Activated B cell treated with CpG ODN at 0.5 μM for 24 hours (primary cell): ENCODE measurements at regions not wholly inside any gene's neighbourhood (a gene's known extent, or its start where the extent isn't known, plus 50 kb on each side); places are given as distances from the start of the nearest gene placed in this dataset.

Source experiments
- ATAC-seq: fragments of 200-7000 bp; cut with Tn5 transposase; one replicate; pipeline ENCODE4 v1.10.0; 2021; ENCODE audit warnings: low read depth, mild to moderate bottlenecking, moderate library complexity
- CTCF ChIA-PET: fragments of 350-600 bp; sonication (Branson Sonifier 250); formaldehyde crosslinking; loops from one replicate; lab custom pipeline; 2021; ENCODE audit warnings: antibody characterized with exemption; lab: Charles Lee
- POLR2A ChIA-PET: fragments of 350-600 bp; sonication (Branson Sonifier 250); formaldehyde crosslinking; loops from one replicate; lab custom pipeline; 2021; ENCODE audit warnings: antibody characterized with exemption; lab: Charles Lee
- DNase-seq: peaks from one replicate; pipeline ENCODE4 v3.0.0; 2022
- H3K27ac Mint-ChIP-seq: one replicate; pipeline ENCODE4 v1.8.0; 2020; ENCODE audit warnings: mixed read lengths
- H3K27me3 Mint-ChIP-seq: one replicate; pipeline ENCODE4 v1.8.0; 2021; ENCODE audit warnings: mixed read lengths
- H3K36me3 Mint-ChIP-seq: one replicate; pipeline ENCODE4 v1.8.0; 2021; ENCODE audit warnings: low read depth, mixed read lengths
- H3K4me1 Mint-ChIP-seq: one replicate; pipeline ENCODE4 v1.8.0; 2021; ENCODE audit warnings: mixed read lengths
- H3K4me3 Mint-ChIP-seq: one replicate; pipeline ENCODE4 v1.8.0; 2020; ENCODE audit warnings: mild to moderate bottlenecking, mixed read lengths
- H3K9me3 Mint-ChIP-seq: one replicate; pipeline ENCODE4 v1.8.0; 2020; ENCODE audit warnings: mixed read lengths
- CTCF ChIP-seq: fragments of 200-600 bp; IDR thresholded peaks from one replicate; pipeline ENCODE4 v1.8.0; 2022; ENCODE audit warnings: antibody characterized with exemption, mild to moderate bottlenecking
- intact Hi-C: fragments of 100-400 bp; cut with micrococcal nuclease; formaldehyde crosslinking; loops from one replicate; pipeline ENCODE4 v1.15.1; 2024

- no peaks in the 10 kb centered on the region for H3K9me3 Mint-ChIP-seq
- no peaks in the 10 kb centered on the region for H3K4me1 Mint-ChIP-seq
- H3K27me3 Mint-ChIP-seq: no peaks in the 10 kb centered on the region
- POLR2A ChIA-PET: no interaction called here
- no peak for DNase-seq
- H3K36me3 Mint-ChIP-seq: no peaks in the 10 kb centered on the region
- TF ChIP-seq CTCF: no peak
- ATAC-seq: no peak
- no peak overlapping the region for H3K4me3 Mint-ChIP-seq
- CTCF ChIA-PET: interaction anchor here (1.9 kb wide), 1 partner anchor 11 kb away, joined by 8 read pairs; no protein-coding TSS in a partner anchor
- no peak overlapping the region for H3K27ac Mint-ChIP-seq
- intact Hi-C loops: no loop called here
Observed at GRCh38 chr11:87432022-87432421, 394.3 kb downstream of the TMEM135 start.

DNA sequence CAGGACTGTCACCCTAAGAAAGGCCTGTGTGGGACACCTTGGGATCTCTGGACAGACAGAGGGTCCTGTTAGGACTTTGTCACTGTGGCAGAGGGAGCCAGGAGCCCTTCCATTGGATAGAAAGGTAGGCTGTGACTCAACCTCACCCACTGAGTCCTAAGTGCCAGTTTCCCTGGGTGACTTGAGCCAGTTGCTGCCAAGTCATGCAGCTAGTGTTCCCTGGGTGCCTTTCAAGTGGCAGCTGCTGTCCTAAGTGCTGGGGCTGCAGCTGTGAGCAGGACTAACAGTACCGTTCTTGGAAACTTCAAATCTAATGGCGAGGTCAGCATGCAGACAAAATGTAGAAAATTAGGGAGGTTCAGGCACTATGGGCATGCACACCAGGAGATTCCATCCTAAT, 393.7 kb downstream of the TMEM135 start:
- CTCF ChIA-PET: interaction anchor here (1.9 kb wide), 1 partner anchor 10 kb away, joined by 8 read pairs; no protein-coding TSS in a partner anchor

GRCh38 chr11:87430821-87431220, 393.1 kb downstream of the TMEM135 start:
- Mint-ChIP-seq H3K4me3 (no peak overlapping the region), H3K27ac (no peak overlapping the region), H3K4me1 (no peaks in the 10 kb centered on the region), H3K36me3 (no peaks in the 10 kb centered on the region), H3K9me3 (no peaks in the 10 kb centered on the region), H3K27me3 (no peaks in the 10 kb centered on the region)
- no peak for TF ChIP-seq CTCF
- DNase-seq: no peak
- ChIA-PET CTCF (interaction anchor here (1.4 kb wide), 1 partner anchor 13 kb away, joined by 4 read pairs; no protein-coding TSS in a partner anchor), POLR2A (no interaction called here)
- intact Hi-C loops: no loop called here
- ATAC-seq: no peak

More for the DNA sequence above, 393.7 kb downstream of the TMEM135 start:
- Mint-ChIP-seq H3K27ac (no peak overlapping the region), H3K4me1 (no peaks in the 10 kb centered on the region), H3K27me3 (no peaks in the 10 kb centered on the region), H3K9me3 (no peaks in the 10 kb centered on the region), H3K36me3 (no peaks in the 10 kb centered on the region), H3K4me3 (no peak overlapping the region)
- POLR2A ChIA-PET: no interaction called here
- intact Hi-C loops: no loop called here
- ATAC-seq (no peak), DNase-seq (no peak)
- TF ChIP-seq CTCF: no peak

DNA sequence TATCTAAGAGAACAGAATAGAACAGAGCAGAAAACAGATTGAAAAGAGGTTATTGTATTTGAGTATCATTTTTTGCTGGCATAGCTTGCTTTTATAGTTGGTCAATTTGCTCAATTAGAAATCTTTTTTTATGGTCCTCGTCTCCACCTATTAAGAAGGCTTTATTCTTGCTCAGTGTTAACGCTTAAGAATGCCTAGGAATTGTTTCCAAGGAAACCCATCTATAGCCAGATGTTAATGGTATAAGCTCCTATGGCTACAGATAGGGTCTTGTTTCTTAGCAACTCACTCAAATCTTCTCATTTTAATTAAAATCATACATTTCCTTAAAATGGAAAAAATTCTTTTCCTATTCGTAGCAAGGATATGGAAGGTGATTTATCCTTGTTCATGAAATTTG, 392.3 kb downstream of the TMEM135 start:
- no peak for ATAC-seq
- Mint-ChIP-seq H3K27me3 (no peaks in the 10 kb centered on the region), H3K36me3 (no peaks in the 10 kb centered on the region), H3K27ac (no peak overlapping the region), H3K9me3 (no peaks in the 10 kb centered on the region), H3K4me3 (no peak overlapping the region), H3K4me1 (no peaks in the 10 kb centered on the region)
- DNase-seq: no peak
- no peak for TF ChIP-seq CTCF
- CTCF ChIA-PET: interaction anchor here (1.2 to 1.4 kb wide), 2 partner anchors 10 to 12 kb away, joined by 4 to 5 read pairs; no protein-coding TSS in a partner anchor
- intact Hi-C loops: loop anchor here (10.0 kb wide), 1 partner anchor 1835 kb away; no protein-coding TSS in a partner anchor
- POLR2A ChIA-PET: no interaction called here

DNA sequence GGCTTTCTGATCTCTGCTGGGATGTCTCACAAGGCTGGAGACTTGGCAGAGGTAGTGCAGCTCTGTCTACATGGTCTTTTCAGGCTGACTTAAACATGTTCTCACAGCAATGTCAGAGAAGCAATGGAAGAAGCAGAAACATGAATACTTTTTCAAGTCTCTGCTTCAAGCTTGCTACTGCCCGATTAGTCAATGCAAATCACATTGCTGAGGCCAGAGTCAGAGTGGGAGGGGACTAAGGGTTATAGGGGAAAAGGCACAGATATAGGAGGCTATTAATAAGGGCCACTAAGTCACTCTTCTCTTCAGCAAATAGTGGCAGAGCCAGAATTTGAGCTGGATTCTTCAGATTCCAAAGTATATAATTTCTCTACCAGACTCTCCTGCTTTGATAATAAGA, 390.5 kb downstream of the TMEM135 start:
- no peak for ATAC-seq
- H3K4me1 Mint-ChIP-seq: no peaks in the 10 kb centered on the region
- no peaks in the 10 kb centered on the region for H3K9me3 Mint-ChIP-seq
- ChIA-PET POLR2A (no interaction called here), CTCF (interaction anchor here (1.7 kb wide), 1 partner anchor 9 kb away, joined by 8 read pairs; no protein-coding TSS in a partner anchor)
- H3K4me3 Mint-ChIP-seq: no peak overlapping the region
- no peaks in the 10 kb centered on the region for H3K27me3 Mint-ChIP-seq
- intact Hi-C loops: loop anchor here (10.0 kb wide), 1 partner anchor 1833 kb away; no protein-coding TSS in a partner anchor
- H3K36me3 Mint-ChIP-seq: no peaks in the 10 kb centered on the region
- no peak for TF ChIP-seq CTCF
- H3K27ac Mint-ChIP-seq: no peak overlapping the region
- no peak for DNase-seq
